Inferior parietal cortex (tissue), 1 donor: ENCODE measurements at regions not wholly inside any gene's neighbourhood (a gene's known extent, or its start where the extent isn't known, plus 50 kb on each side); places are given as distances from the start of the nearest gene placed in this dataset.
A peak's percentile ranks its signal among the peaks of the same experiment; 100 is the strongest.

Source experiments
- DNase-seq: peaks from one replicate; pipeline ENCODE4 v3.0.0-alpha.2; 2016; ENCODE audit errors: extremely low spot score

- DNase-seq: no peak
These were observed 312.8 kb downstream of the HLX start for GRCh38 chr1:221192055-221192454.

GRCh38 chr1:221200464-221200863, 321.2 kb downstream of the HLX start:
- no peak for DNase-seq

GRCh38 chr1:221201773-221202172, 322.5 kb downstream of the HLX start:
- no peak for DNase-seq

- DNase-seq: peak; percentile 86
These were observed 324.2 kb downstream of the HLX start for GRCh38 chr1:221203224-221204054.

GRCh38 chr1:221204055-221204833, 325.0 kb downstream of the HLX start:
- peak; percentile 7 for DNase-seq

- no peak for DNase-seq
These were observed 326.8 kb downstream of the HLX start for GRCh38 chr1:221206076-221206475.

- DNase-seq: no peak
These were observed 333.7 kb downstream of the HLX start for GRCh38 chr1:221212926-221213325.

- DNase-seq: no peak
These were observed 337.8 kb downstream of the HLX start for GRCh38 chr1:221217029-221217428.

GRCh38 chr1:221223281-221223680, 344.0 kb downstream of the HLX start:
- no peak for DNase-seq

GRCh38 chr1:221227460-221227859, 348.2 kb downstream of the HLX start:
- DNase-seq: no peak

- DNase-seq: no peak
These were observed 348.7 kb downstream of the HLX start for GRCh38 chr1:221227872-221228337.

- DNase-seq: no peak
These were observed 349.4 kb downstream of the HLX start for GRCh38 chr1:221228594-221228993.

GRCh38 chr1:221230605-221231004, 351.4 kb downstream of the HLX start:
- DNase-seq: no peak

GRCh38 chr1:221234791-221235190, 355.5 kb downstream of the HLX start:
- DNase-seq: no peak

GRCh38 chr1:221237587-221237986, 358.3 kb downstream of the HLX start:
- DNase-seq: no peak

GRCh38 chr1:221239181-221239580, 359.9 kb downstream of the HLX start:
- DNase-seq: no peak

- no peak for DNase-seq
These were observed 360.5 kb downstream of the HLX start for GRCh38 chr1:221239792-221240191.

GRCh38 chr1:221240690-221241089, 361.4 kb downstream of the HLX start:
- no peak for DNase-seq

GRCh38 chr1:221241157-221241556, 361.9 kb downstream of the HLX start:
- DNase-seq: no peak

- DNase-seq: no peak
These were observed 362.3 kb downstream of the HLX start for GRCh38 chr1:221241592-221241991.

GRCh38 chr1:221246067-221246466, 366.8 kb downstream of the HLX start:
- no peak for DNase-seq

- DNase-seq: no peak
These were observed 367.6 kb downstream of the HLX start for GRCh38 chr1:221246628-221247415.
